ENCODE measurements at regions not wholly inside any gene's neighbourhood (a gene's known extent, or its start where the extent isn't known, plus 50 kb on each side); places are given as distances from the start of the nearest gene placed in this dataset.

DNA sequence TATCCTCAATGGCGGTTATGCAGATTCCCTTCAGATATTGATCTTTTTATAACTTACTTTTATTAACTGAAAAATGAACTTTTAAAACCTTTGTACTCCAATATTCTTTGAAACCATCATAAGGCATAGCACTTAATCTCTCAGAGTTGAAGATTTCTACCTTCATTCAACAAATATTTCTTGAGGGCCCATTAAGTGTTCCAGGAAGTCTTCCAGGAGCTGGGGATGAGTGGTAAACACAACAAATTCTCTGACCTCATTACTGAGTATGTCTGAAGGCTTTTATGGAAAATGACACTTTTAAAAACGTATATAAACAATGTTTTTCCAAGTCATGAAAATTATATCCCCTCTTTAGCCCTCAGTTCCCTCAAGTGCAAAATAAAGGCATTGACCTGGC, 575.3 kb upstream of the IL12A start:
- TF ChIP-seq, protein P1, sequence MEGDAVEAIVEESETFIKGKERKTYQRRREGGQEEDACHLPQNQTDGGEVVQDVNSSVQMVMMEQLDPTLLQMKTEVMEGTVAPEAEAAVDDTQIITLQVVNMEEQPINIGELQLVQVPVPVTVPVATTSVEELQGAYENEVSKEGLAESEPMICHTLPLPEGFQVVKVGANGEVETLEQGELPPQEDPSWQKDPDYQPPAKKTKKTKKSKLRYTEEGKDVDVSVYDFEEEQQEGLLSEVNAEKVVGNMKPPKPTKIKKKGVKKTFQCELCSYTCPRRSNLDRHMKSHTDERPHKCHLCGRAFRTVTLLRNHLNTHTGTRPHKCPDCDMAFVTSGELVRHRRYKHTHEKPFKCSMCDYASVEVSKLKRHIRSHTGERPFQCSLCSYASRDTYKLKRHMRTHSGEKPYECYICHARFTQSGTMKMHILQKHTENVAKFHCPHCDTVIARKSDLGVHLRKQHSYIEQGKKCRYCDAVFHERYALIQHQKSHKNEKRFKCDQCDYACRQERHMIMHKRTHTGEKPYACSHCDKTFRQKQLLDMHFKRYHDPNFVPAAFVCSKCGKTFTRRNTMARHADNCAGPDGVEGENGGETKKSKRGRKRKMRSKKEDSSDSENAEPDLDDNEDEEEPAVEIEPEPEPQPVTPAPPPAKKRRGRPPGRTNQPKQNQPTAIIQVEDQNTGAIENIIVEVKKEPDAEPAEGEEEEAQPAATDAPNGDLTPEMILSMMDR (IDR thresholded peaks at IDR 0.05; ENCODE audit: low read depth, low read length, poor library complexity, severe bottlenecking), result no peak
- no peak for TF ChIP-seq EZH2phosphoT487 (IDR thresholded peaks at IDR 0.05; ENCODE audit: borderline replicate concordance, low read length)

DNA sequence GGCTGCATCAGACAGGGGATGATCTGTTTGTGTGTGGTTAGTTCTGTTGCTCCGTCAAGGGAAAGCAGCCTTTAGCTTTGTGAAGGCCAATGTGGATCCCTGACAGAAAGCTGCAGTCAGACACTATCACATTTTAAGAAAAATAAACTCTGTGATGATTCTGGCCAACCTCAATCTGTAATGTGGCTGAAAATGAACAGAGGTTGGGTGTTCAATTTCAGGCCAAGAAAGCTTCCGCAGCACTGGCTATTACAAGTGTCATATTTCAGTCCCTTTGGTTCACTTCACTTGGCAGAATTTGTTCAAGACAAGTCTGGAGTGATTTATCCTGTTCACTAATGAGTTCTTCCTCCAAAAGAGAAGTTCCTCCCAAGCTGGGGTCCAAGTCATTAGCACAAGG, 571.8 kb upstream of the IL12A start:
- no peak overlapping the region for H3K27ac ChIP-seq (ENCODE audit: low read depth, low read length)
- no peaks in the 10 kb centered on the region for H3K9me2 ChIP-seq (replicated peaks; ENCODE audit: control insufficient read depth, low read length)
- no peaks in the 10 kb centered on the region for H3F3A ChIP-seq (ENCODE audit: control insufficient read depth, insufficient read depth)
- no peaks in the 10 kb centered on the region for H3K4me1 ChIP-seq (ENCODE audit: control insufficient read depth, low read length)
- no peak overlapping the region for H3K4me3 ChIP-seq (ENCODE audit: low read length)
- H3K36me3 ChIP-seq (ENCODE audit: control insufficient read depth, low read length), result no peaks in the 10 kb centered on the region
- H4K20me1 ChIP-seq (ENCODE audit: control insufficient read depth, insufficient read depth, low read depth, low read length), result no peaks in the 10 kb centered on the region
- H3K4me2 ChIP-seq (ENCODE audit: low read length), result no peak overlapping the region
- no peaks in the 10 kb centered on the region for H3K27me3 ChIP-seq (ENCODE audit: control insufficient read depth, low read length)
- TF ChIP-seq EZH2phosphoT487 (IDR thresholded peaks at IDR 0.05; ENCODE audit: borderline replicate concordance, low read length), result no peak
- TF ChIP-seq, protein P1 (IDR thresholded peaks at IDR 0.05; ENCODE audit: low read depth, low read length, poor library complexity, severe bottlenecking), result no peak
- no peaks in the 10 kb centered on the region for H3K9me3 ChIP-seq (ENCODE audit: control insufficient read depth, insufficient read depth, low read length)
- no peaks in the 10 kb centered on the region for H3K79me2 ChIP-seq (ENCODE audit: control insufficient read depth, low read length)

More for the DNA sequence above, 575.3 kb upstream of the IL12A start:
- Histone ChIP-seq H3K4me2 (ENCODE audit: low read length) (no peak overlapping the region), H4K20me1 (ENCODE audit: control insufficient read depth, insufficient read depth, low read depth, low read length) (no peaks in the 10 kb centered on the region), H3K79me2 (ENCODE audit: control insufficient read depth, low read length) (no peaks in the 10 kb centered on the region), H3K27me3 (ENCODE audit: control insufficient read depth, low read length) (no peaks in the 10 kb centered on the region), H3K4me3 (ENCODE audit: low read length) (no peak overlapping the region), H3K9me3 (ENCODE audit: control insufficient read depth, insufficient read depth, low read length) (no peaks in the 10 kb centered on the region), H3K36me3 (ENCODE audit: control insufficient read depth, low read length) (no peaks in the 10 kb centered on the region), H3K4me1 (ENCODE audit: control insufficient read depth, low read length) (no peaks in the 10 kb centered on the region), H3K9me2 (replicated peaks; ENCODE audit: control insufficient read depth, low read length) (no peaks in the 10 kb centered on the region), H3K27ac (ENCODE audit: low read depth, low read length) (no peak overlapping the region), H3F3A (ENCODE audit: control insufficient read depth, insufficient read depth) (no peaks in the 10 kb centered on the region)

DNA sequence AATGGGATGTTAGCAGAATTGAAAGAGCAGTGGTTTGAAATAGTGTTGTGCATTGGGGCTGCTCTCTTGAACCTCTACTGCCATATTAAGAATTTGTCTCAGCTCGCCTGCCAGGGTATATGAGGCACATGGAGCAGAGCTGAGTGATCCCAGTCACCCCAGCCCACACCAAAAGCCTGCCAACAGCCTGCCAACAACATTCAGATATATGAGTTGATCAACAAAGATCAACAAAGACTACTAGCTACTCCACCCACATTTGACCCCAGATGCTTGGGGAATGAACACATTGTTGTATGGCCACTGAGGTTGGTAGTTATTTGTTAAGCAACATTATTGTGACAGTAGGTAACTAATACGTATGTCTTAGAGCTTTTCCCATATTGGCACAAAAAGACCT, 570.9 kb upstream of the IL12A start:
- Histone ChIP-seq H3K4me3 (ENCODE audit: low read length) (no peak overlapping the region), H3K9me2 (replicated peaks; ENCODE audit: control insufficient read depth, low read length) (no peaks in the 10 kb centered on the region), H3K9me3 (ENCODE audit: control insufficient read depth, insufficient read depth, low read length) (no peaks in the 10 kb centered on the region), H3F3A (ENCODE audit: control insufficient read depth, insufficient read depth) (no peaks in the 10 kb centered on the region), H3K36me3 (ENCODE audit: control insufficient read depth, low read length) (no peaks in the 10 kb centered on the region), H3K4me2 (ENCODE audit: low read length) (no peak overlapping the region), H4K20me1 (ENCODE audit: control insufficient read depth, insufficient read depth, low read depth, low read length) (no peaks in the 10 kb centered on the region), H3K27me3 (ENCODE audit: control insufficient read depth, low read length) (no peaks in the 10 kb centered on the region), H3K4me1 (ENCODE audit: control insufficient read depth, low read length) (no peaks in the 10 kb centered on the region), H3K27ac (ENCODE audit: low read depth, low read length) (no peak overlapping the region), H3K79me2 (ENCODE audit: control insufficient read depth, low read length) (no peaks in the 10 kb centered on the region)
- no peak for TF ChIP-seq EZH2phosphoT487 (IDR thresholded peaks at IDR 0.05; ENCODE audit: borderline replicate concordance, low read length)
- TF ChIP-seq, protein P1 (IDR thresholded peaks at IDR 0.05; ENCODE audit: low read depth, low read length, poor library complexity, severe bottlenecking), result no peak

Measured in DOHH2 (cell line).